Mesodermal cell (in vitro differentiated cells): ENCODE measurements at regions not wholly inside any gene's neighbourhood (a gene's known extent, or its start where the extent isn't known, plus 50 kb on each side); places are given as distances from the start of the nearest gene placed in this dataset.

Experiments
- H3K27ac ChIP-seq: 2 replicates; pipeline ENCODE4 v1.7.0; 2013; ENCODE audit warnings: mild to moderate bottlenecking, low read depth, low read length, moderate library complexity; ENCODE audit not compliant: severe bottlenecking
- H3K36me3 ChIP-seq: 2 replicates; pipeline ENCODE4 v1.7.1; 2013; ENCODE audit warnings: mild to moderate bottlenecking, low read length, moderate library complexity; ENCODE audit not compliant: control insufficient read depth, insufficient read depth
- H3K4me1 ChIP-seq: one replicate; pipeline ENCODE4 v1.7.1; 2013; ENCODE audit warnings: mild to moderate bottlenecking, low read length; ENCODE audit not compliant: insufficient read depth, control insufficient read depth, poor library complexity, severe bottlenecking
- H3K4me3 ChIP-seq: 2 replicates; pipeline ENCODE4 v1.7.0; 2013; ENCODE audit warnings: low read length, control low read depth, mild to moderate bottlenecking; ENCODE audit not compliant: insufficient read depth, poor library complexity, severe bottlenecking; ENCODE audit errors: extremely low read depth
- H3K9me3 ChIP-seq: 2 replicates; pipeline ENCODE4 v1.7.1; 2013; ENCODE audit warnings: mild to moderate bottlenecking, low read length, moderate library complexity; ENCODE audit not compliant: control insufficient read depth
- WGBS, 2 experiments: methylation state at CpG; one replicate each; pipeline ENCODE4 v1.1.5; 2013; ENCODE audit warnings: missing lambda C conversion rate in 2 of 2; ENCODE audit not compliant: insufficient coverage in 2 of 2; 5-methylcytosine and 5-hydroxymethylcytosine counted together

DNA sequence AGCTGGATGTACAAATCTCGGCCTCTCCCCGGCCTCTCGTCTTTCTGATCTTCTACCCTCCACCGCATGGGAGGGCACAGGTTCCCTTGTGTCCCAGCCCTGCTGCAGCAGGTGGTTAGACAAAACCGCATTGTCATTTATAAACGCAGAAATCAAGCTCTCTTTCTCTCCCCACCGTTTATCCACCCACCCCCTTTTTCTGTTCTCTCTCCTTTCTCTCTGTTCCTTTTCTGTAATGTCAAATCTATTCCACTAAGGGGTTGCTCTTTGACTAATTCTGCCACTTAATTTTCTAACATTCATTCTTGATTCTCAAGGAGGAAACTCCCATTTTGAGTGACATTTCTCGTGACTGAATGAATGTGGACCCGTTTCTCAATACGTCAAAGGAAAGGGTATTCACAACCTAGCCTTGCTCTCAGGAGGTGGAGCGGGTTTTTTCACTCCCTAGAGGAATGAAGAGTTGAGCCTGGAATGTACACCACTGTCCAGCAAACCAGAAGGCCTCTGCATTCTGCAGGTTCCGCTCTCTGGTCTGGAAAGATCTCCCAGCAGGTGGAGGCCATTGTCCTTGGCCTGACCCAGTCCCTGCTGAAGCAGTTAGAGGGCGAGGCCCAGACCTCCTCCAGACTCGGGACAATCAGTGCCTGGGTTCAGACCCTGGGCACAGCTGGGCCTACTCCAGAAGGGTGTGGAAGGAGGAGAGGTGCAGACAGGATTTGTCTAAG, 70.9 kb upstream of the ENPP6 start:
- Histone ChIP-seq H3K4me1 (no peaks in the 10 kb centered on the region), H3K4me3 (no peak overlapping the region), H3K27ac (no peak overlapping the region), H3K36me3 (no peaks in the 10 kb centered on the region), H3K9me3 (no peaks in the 10 kb centered on the region)
- WGBS, 2 experiments: 93% methylated on average over 10 to 13 of the region's 14 CpGs

- no peaks in the 10 kb centered on the region for H3K36me3 ChIP-seq
- no peaks in the 10 kb centered on the region for H3K4me1 ChIP-seq
- H3K4me3 ChIP-seq: no peak overlapping the region
- no peak overlapping the region for H3K27ac ChIP-seq
- WGBS, 2 experiments: 43 to 65% methylated on average over 4 of the region's 5 CpGs
- H3K9me3 ChIP-seq: no peaks in the 10 kb centered on the region
Observed at GRCh38 chr4:184287697-184288255, 70.1 kb upstream of the ENPP6 start.

- Histone ChIP-seq H3K36me3 (no peaks in the 10 kb centered on the region), H3K4me1 (no peaks in the 10 kb centered on the region), H3K27ac (no peak overlapping the region), H3K9me3 (no peaks in the 10 kb centered on the region), H3K4me3 (no peak overlapping the region)
- WGBS, 2 experiments: 100% methylated on average over 2 to 3 of the region's 4 CpGs
Observed at GRCh38 chr4:184286358-184286757, 68.7 kb upstream of the ENPP6 start.

GRCh38 chr4:184284742-184285141, 67.1 kb upstream of the ENPP6 start:
- WGBS, 2 experiments: no CpG with 5 or more reads among the region's 2 CpGs
- no peaks in the 10 kb centered on the region for H3K4me1 ChIP-seq
- no peak overlapping the region for H3K27ac ChIP-seq
- no peaks in the 10 kb centered on the region for H3K9me3 ChIP-seq
- H3K36me3 ChIP-seq: no peaks in the 10 kb centered on the region
- H3K4me3 ChIP-seq: no peak overlapping the region

DNA sequence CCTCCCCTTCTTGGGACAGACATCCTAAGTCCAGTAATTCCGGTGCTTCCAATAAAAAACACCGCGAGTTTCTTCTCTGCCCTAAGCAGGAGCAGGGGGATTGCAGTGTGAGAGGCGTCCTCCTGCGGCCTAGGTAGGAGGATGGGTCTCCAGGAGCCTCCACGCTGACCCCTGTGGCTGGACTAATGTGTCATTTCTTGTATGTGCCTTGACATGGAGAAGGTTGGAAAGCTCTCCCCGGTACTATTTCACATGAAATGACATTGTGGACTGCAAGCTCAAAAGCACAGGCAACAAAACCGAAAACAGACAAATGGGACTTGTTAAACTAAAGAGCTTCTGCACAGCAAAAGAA, 66.6 kb upstream of the ENPP6 start:
- Histone ChIP-seq H3K4me3 (no peak overlapping the region), H3K27ac (no peak overlapping the region), H3K9me3 (no peaks in the 10 kb centered on the region), H3K36me3 (no peaks in the 10 kb centered on the region), H3K4me1 (no peaks in the 10 kb centered on the region)
- WGBS, 2 experiments: 72 to 95% methylated on average over 5 to 6 of the region's 8 CpGs

DNA sequence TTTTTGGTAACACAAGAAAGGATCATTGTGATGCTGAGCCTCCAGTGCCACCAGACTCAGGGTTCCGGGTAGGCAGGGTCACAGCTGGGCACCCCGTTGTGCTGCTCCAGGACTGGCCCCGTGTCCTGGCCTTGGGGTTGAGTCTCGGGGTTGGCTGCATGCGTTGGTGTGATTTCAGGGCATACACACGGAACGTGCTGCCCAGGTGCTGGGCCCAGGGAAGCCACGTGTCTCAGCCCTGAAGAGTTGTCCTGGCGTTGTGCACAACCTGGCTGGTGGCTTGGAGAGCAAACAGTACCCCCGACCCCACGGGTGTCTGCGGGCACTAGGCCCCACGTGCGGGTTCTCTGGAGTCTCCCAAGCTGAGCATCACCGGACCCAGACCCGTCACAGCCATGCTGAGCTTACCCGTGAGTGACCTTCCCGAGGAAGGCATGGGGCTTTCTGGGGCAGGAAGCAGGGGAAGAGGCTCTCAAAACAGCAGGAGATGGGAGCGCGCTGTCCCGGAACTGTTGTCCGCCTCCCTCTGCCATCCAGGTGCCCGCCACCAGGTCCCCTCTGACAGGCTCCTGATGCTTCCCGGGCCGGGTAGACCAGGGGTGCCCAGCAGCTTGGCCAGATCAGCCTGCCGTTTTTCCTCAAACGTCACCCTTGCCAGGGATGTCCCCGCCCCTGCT, 66.1 kb upstream of the ENPP6 start:
- Histone ChIP-seq H3K36me3 (no peaks in the 10 kb centered on the region), H3K27ac (no peak overlapping the region), H3K4me1 (no peaks in the 10 kb centered on the region), H3K9me3 (no peaks in the 10 kb centered on the region), H3K4me3 (no peak overlapping the region)
- WGBS, 2 experiments: 94 to 95% methylated on average over 26 to 28 of the region's 28 CpGs

DNA sequence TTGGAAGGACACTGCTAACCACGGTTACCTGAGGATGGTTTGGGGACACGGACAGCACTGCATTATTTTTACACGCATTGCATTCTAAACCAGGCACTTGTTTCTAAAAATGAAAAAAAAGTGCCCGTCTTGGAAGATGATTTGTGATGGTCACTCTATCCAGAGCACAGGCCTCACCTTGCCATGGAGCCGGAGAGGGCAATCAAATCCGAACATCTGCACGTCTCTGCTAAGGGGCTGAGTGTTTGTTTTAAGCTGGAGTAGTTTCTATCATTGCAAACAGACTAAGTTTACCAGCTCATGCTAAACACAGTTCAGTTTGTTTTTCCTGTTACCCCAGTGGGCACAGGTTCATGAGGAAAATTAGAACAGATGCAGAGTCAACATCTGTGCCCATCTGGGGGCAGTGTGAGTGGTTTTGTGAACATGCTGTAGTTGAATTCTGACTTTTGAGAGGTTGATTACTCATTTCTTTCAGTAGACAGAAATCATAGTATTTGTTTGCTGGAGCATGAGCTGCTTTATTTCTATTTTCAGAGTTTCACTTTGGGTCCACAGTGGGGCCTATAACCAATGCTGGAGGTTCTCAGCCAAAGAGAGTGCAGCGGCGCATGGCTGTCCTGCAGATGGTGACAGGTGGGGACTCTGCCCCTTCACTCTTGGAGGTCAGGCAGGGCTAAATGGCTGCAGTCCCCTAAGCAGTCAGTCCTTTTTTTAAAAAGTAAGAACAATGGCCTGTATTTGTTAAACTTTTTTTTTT, 65.4 kb upstream of the ENPP6 start:
- WGBS, 2 experiments: 94 to 96% methylated on average over 7 to 8 of the region's 9 CpGs

GRCh38 chr4:184282251-184282713, 64.6 kb upstream of the ENPP6 start:
- no peak overlapping the region for H3K27ac ChIP-seq
- H3K4me3 ChIP-seq: no peak overlapping the region
- H3K9me3 ChIP-seq: peaks cover 7% of the 10 kb centered on the region
- H3K4me1 ChIP-seq: no peaks in the 10 kb centered on the region
- H3K36me3 ChIP-seq: no peaks in the 10 kb centered on the region
- WGBS, 2 experiments: 84 to 89% methylated on average over 7 to 8 of the region's 8 CpGs

More for the DNA sequence above, 65.4 kb upstream of the ENPP6 start:
- no peaks in the 10 kb centered on the region for H3K36me3 ChIP-seq
- no peaks in the 10 kb centered on the region for H3K4me1 ChIP-seq
- H3K9me3 ChIP-seq: no peaks in the 10 kb centered on the region
- H3K4me3 ChIP-seq: no peak overlapping the region
- no peak overlapping the region for H3K27ac ChIP-seq

GRCh38 chr4:184281231-184282139, 63.8 kb upstream of the ENPP6 start:
- H3K4me1 ChIP-seq: no peaks in the 10 kb centered on the region
- WGBS, 2 experiments: 81 to 96% methylated on average over 6 to 8 of the region's 12 CpGs
- H3K36me3 ChIP-seq: no peaks in the 10 kb centered on the region
- no peak overlapping the region for H3K4me3 ChIP-seq
- H3K27ac ChIP-seq: no peak overlapping the region
- H3K9me3 ChIP-seq: peaks cover 14% of the 10 kb centered on the region

GRCh38 chr4:184280591-184281071, 63.0 kb upstream of the ENPP6 start:
- H3K27ac ChIP-seq: no peak overlapping the region
- H3K4me3 ChIP-seq: no peak overlapping the region
- H3K9me3 ChIP-seq: peaks cover 18% of the 10 kb centered on the region
- no peaks in the 10 kb centered on the region for H3K36me3 ChIP-seq
- no peaks in the 10 kb centered on the region for H3K4me1 ChIP-seq
- 84 to 89% methylated on average over 2 of the region's 2 CpGs for WGBS, 2 experiments
